ENCODE measurements at regions not wholly inside any gene's neighbourhood (a gene's known extent, or its start where the extent isn't known, plus 50 kb on each side); places are given as distances from the start of the nearest gene placed in this dataset.

GRCh38 chr7:80392229-80393169, 119.4 kb downstream of the GNAT3 start:
- DNase-seq (ENCODE audit: low spot score), result no peak
- Histone ChIP-seq H3K79me2 (ENCODE audit: insufficient read depth, low read depth, low read length) (no peaks in the 10 kb centered on the region), H3K4me3 (ENCODE audit: low read depth, low read length, poor library complexity, severe bottlenecking) (no peak overlapping the region), H3K27ac (ENCODE audit: low read depth, low read length, poor library complexity, severe bottlenecking) (no peak overlapping the region), H3K4me2 (ENCODE audit: low read length) (no peak overlapping the region), H3K4me1 (ENCODE audit: insufficient read depth, low read length, poor library complexity, severe bottlenecking) (no peaks in the 10 kb centered on the region), H3K9me3 (ENCODE audit: low read length) (no peaks in the 10 kb centered on the region), H3K36me3 (ENCODE audit: insufficient read depth, low read length) (no peaks in the 10 kb centered on the region), H3K9me2 (ENCODE audit: insufficient read depth, low read length) (no peaks in the 10 kb centered on the region), H2AFZ (ENCODE audit: low read length) (no peak overlapping the region), H4K20me1 (ENCODE audit: insufficient read depth, low read length) (no peaks in the 10 kb centered on the region)
- ChIA-PET CTCF (ENCODE audit: unreplicated experiment) (no interaction called here), POLR2A (interaction anchor here (0.5 to 0.7 kb wide), 2 partner anchors 914 to 1804 kb away, joined by 3 read pairs; no protein-coding TSS in a partner anchor)
- no TSS peak for BruUV-seq (replicated peaks)
- intact Hi-C loops (cut with micrococcal nuclease; ENCODE audit: unreplicated experiment), result no loop called here
- TF ChIP-seq EZH2phosphoT487 (IDR thresholded peaks at IDR 0.05; ENCODE audit: borderline replicate concordance, low read depth, low read length) (no peak), CTCF (conservative IDR thresholded peaks at IDR 0.05; ENCODE audit: low read length) (peak; percentile 66)

DNA sequence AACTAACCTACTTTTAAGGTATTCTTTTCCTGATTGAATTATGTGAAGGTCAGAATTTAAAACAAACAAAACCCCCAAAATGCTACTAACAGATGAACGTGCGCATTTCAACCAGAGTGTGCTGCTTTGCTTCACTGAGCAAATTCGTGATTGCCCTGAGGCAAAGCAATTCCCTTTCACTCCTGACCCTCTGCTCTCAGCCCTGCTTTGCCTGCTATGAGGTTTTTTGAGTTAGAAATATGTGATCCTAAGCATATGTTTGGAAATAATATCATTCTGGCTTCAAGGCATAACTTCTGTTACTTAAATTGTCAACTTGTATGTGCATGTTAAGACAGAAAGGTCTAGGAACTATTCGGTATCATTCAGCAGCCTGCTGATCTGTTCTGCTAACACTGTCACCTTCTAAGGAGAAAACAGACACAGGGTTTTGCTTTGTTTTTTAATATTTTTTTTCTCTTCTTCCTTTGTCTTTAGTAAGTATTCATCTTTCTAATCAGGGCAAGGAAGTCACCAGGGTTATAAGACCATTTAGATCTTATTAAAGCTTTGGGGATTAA, 124.2 kb downstream of the GNAT3 start:
- Histone ChIP-seq H3K36me3 (ENCODE audit: insufficient read depth, low read length) (no peaks in the 10 kb centered on the region), H3K9me3 (ENCODE audit: low read length) (no peaks in the 10 kb centered on the region), H3K79me2 (ENCODE audit: insufficient read depth, low read depth, low read length) (no peaks in the 10 kb centered on the region), H3K9me2 (ENCODE audit: insufficient read depth, low read length) (no peaks in the 10 kb centered on the region), H2AFZ (ENCODE audit: low read length) (no peak overlapping the region), H4K20me1 (ENCODE audit: insufficient read depth, low read length) (no peaks in the 10 kb centered on the region), H3K4me3 (ENCODE audit: low read depth, low read length, poor library complexity, severe bottlenecking) (no peak overlapping the region), H3K4me1 (ENCODE audit: insufficient read depth, low read length, poor library complexity, severe bottlenecking) (no peaks in the 10 kb centered on the region), H3K4me2 (ENCODE audit: low read length) (no peak overlapping the region), H3K27ac (ENCODE audit: low read depth, low read length, poor library complexity, severe bottlenecking) (no peak overlapping the region)
- POLR2A ChIA-PET, result interaction anchor here (1.0 kb wide), 1 partner anchor 29 kb away, joined by 3 read pairs; no protein-coding TSS in a partner anchor
- DNase-seq (ENCODE audit: low spot score), result no peak
- TF ChIP-seq EZH2phosphoT487 (IDR thresholded peaks at IDR 0.05; ENCODE audit: borderline replicate concordance, low read depth, low read length) (no peak), CTCF (conservative IDR thresholded peaks at IDR 0.05; ENCODE audit: low read length) (no peak)
- intact Hi-C loops (cut with micrococcal nuclease; ENCODE audit: unreplicated experiment), result no loop called here
- CTCF ChIA-PET (ENCODE audit: unreplicated experiment), result no interaction called here
- no TSS peak for BruUV-seq (replicated peaks)

DNA sequence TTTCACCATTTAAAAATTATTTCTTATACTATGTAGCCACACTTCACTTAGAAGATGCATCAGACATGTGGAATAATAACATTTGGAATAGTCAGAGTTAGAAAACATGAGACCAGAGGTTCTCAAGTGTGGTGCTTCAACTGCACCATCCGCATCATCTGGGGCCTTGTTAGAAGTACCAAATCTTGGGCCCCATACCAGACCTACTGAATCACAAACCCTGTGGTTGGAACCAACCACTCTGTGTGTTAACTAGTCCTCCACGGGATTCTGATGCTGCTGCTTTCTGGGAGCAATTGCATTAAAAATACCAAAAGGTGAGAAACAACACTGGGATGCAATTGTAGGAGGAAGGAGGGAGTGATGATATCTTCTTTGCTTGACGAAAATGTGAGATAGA, 125.2 kb downstream of the GNAT3 start:
- no peaks in the 10 kb centered on the region for H3K4me1 ChIP-seq (ENCODE audit: insufficient read depth, low read length, poor library complexity, severe bottlenecking)
- POLR2A ChIA-PET, result no interaction called here
- H3K9me3 ChIP-seq (ENCODE audit: low read length), result no peaks in the 10 kb centered on the region
- no peak overlapping the region for H3K27ac ChIP-seq (ENCODE audit: low read depth, low read length, poor library complexity, severe bottlenecking)
- no TSS peak for BruUV-seq (replicated peaks)
- H4K20me1 ChIP-seq (ENCODE audit: insufficient read depth, low read length), result no peaks in the 10 kb centered on the region
- no peaks in the 10 kb centered on the region for H3K9me2 ChIP-seq (ENCODE audit: insufficient read depth, low read length)
- no peak for DNase-seq (ENCODE audit: low spot score)
- no peaks in the 10 kb centered on the region for H3K36me3 ChIP-seq (ENCODE audit: insufficient read depth, low read length)
- TF ChIP-seq EZH2phosphoT487 (IDR thresholded peaks at IDR 0.05; ENCODE audit: borderline replicate concordance, low read depth, low read length), result no peak
- TF ChIP-seq CTCF (conservative IDR thresholded peaks at IDR 0.05; ENCODE audit: low read length), result no peak
- H3K4me2 ChIP-seq (ENCODE audit: low read length), result no peak overlapping the region
- intact Hi-C loops (cut with micrococcal nuclease; ENCODE audit: unreplicated experiment), result no loop called here
- no peaks in the 10 kb centered on the region for H3K79me2 ChIP-seq (ENCODE audit: insufficient read depth, low read depth, low read length)
- H2AFZ ChIP-seq (ENCODE audit: low read length), result no peak overlapping the region
- CTCF ChIA-PET (ENCODE audit: unreplicated experiment), result no interaction called here
- no peak overlapping the region for H3K4me3 ChIP-seq (ENCODE audit: low read depth, low read length, poor library complexity, severe bottlenecking)

Measured in OCI-LY7 (cell line).